NT2/D1 (cell line): ENCODE measurements at regions not wholly inside any gene's neighbourhood (a gene's known extent, or its start where the extent isn't known, plus 50 kb on each side); places are given as distances from the start of the nearest gene placed in this dataset.

Experiments
- SUZ12 ChIP-seq: IDR thresholded peaks from 2 replicates; pipeline ENCODE4 v1.6.1; 2011; ENCODE audit not compliant: insufficient read length, insufficient read depth; ENCODE audit errors: extremely low read depth
- YY1 ChIP-seq: IDR thresholded peaks from 2 replicates; pipeline ENCODE4 v1.6.1; 2011; ENCODE audit not compliant: insufficient read length, insufficient read depth
- ZNF274 ChIP-seq: IDR thresholded peaks from 2 replicates; pipeline ENCODE4 v1.6.1; 2011; ENCODE audit warnings: mild to moderate bottlenecking, low read depth, low read length

GRCh38 chr11:98059488-98059887 lies 961.3 kb upstream of the CNTN5 start:
- TF ChIP-seq ZNF274 (no peak), YY1 (no peak), SUZ12 (no peak)
